CD14-positive monocyte (primary cell): ENCODE measurements at regions not wholly inside any gene's neighbourhood (a gene's known extent, or its start where the extent isn't known, plus 50 kb on each side); places are given as distances from the start of the nearest gene placed in this dataset.

Experiments used
- DNase-seq, 3 donors: peaks; one replicate each; pipeline ENCODE4 v3.0.0-alpha.2; 2011 to 2022
- H2AFZ ChIP-seq: 2 replicates; pipeline ENCODE4 v1.6.0; 2012; ENCODE audit warnings: mild to moderate bottlenecking, low read depth, low read length, inconsistent platforms; ENCODE audit not compliant: insufficient read depth, poor library complexity, severe bottlenecking
- H3K27ac ChIP-seq, 2 donors: 1 replicate in 1 of 2; 2 replicates in 1 of 2; pipeline ENCODE4 v1.5.1; 2012 to 2013; ENCODE audit warnings: low read length in 2 of 2, control low read depth in 1 of 2, inconsistent platforms in 1 of 2, low read depth in 1 of 2, mild to moderate bottlenecking in 1 of 2
- H3K27me3 ChIP-seq, 2 donors: one replicate each; pipeline versions ENCODE4 v1.6.0 to v1.6.1; 2011 to 2013; ENCODE audit warnings: low read length in 2 of 2; ENCODE audit not compliant: control insufficient read depth in 2 of 2, insufficient read depth in 2 of 2
- H3K36me3 ChIP-seq, 2 donors: replicated peaks in 1 of 2; 1 replicate in 1 of 2; 2 replicates in 1 of 2; pipeline versions ENCODE4 v1.5.1 to v1.6.1; 2012 to 2013; ENCODE audit warnings: low read length in 2 of 2, control low read depth in 1 of 2, inconsistent platforms in 1 of 2, mild to moderate bottlenecking in 1 of 2; ENCODE audit not compliant: insufficient read depth in 2 of 2, control insufficient read depth in 1 of 2
- H3K4me1 ChIP-seq, 2 donors: 1 replicate in 1 of 2; 2 replicates in 1 of 2; pipeline versions ENCODE4 v1.5.1 to v1.6.1; 2012 to 2013; ENCODE audit warnings: low read length in 2 of 2, control low read depth in 1 of 2, inconsistent platforms in 1 of 2, mild to moderate bottlenecking in 1 of 2, moderate library complexity in 1 of 2; ENCODE audit not compliant: insufficient read depth in 2 of 2, control insufficient read depth in 1 of 2
- H3K4me2 ChIP-seq: replicated peaks from 2 replicates; pipeline ENCODE3; 2012; ENCODE audit warnings: low read length, moderate library complexity, mild to moderate bottlenecking; ENCODE audit not compliant: poor library complexity, severe bottlenecking; ENCODE audit errors: extremely low read depth
- H3K4me3 ChIP-seq, 3 experiments: fragments of 200-600 bp in 1 of 3; sonication (generic) in 1 of 3; replicated peaks in 1 of 3; 1 replicate in 2 of 3; 2 replicates in 1 of 3; pipeline ENCODE4 v1.5.1; 2011 to 2013; ENCODE audit warnings: low read length in 3 of 3, mild to moderate bottlenecking in 3 of 3, control low read depth in 2 of 3, low read depth in 2 of 3, inconsistent platforms in 1 of 3, moderate library complexity in 1 of 3
- H3K79me2 ChIP-seq: 2 replicates; pipeline ENCODE4 v1.6.0; 2012; ENCODE audit warnings: mild to moderate bottlenecking, control low read depth, inconsistent platforms, low read length, moderate library complexity; ENCODE audit not compliant: insufficient read depth
- H3K9ac ChIP-seq: 2 replicates; pipeline ENCODE4 v1.6.0; 2017; ENCODE audit warnings: low read length, mild to moderate bottlenecking; ENCODE audit not compliant: insufficient read depth, poor library complexity, severe bottlenecking
- H3K9me3 ChIP-seq, 2 donors: replicated peaks in 1 of 2; 1 replicate in 1 of 2; 2 replicates in 1 of 2; pipeline versions ENCODE4 v1.5.1 to v1.6.1; 2012 to 2013; ENCODE audit warnings: low read length in 2 of 2, control low read depth in 1 of 2; ENCODE audit not compliant: control insufficient read depth in 1 of 2, insufficient read depth in 1 of 2
- H4K20me1 ChIP-seq: 2 replicates; pipeline ENCODE4 v1.6.0; 2012; ENCODE audit warnings: mild to moderate bottlenecking, low read length, control low read depth, moderate library complexity; ENCODE audit not compliant: insufficient read depth
- H3K27ac Mint-ChIP-seq, 7 donors: one replicate each; pipeline ENCODE4 v1.8.0; 2020; ENCODE audit warnings: mild to moderate bottlenecking in 7 of 7, mixed read lengths in 7 of 7, moderate library complexity in 6 of 7, inconsistent platforms in 2 of 7
- H3K27me3 Mint-ChIP-seq, 3 donors: one replicate each; pipeline ENCODE4 v1.8.0; 2021 to 2022; ENCODE audit warnings: low read depth in 3 of 3, mild to moderate bottlenecking in 3 of 3, mixed read lengths in 3 of 3, moderate library complexity in 3 of 3, inconsistent platforms in 1 of 3
- H3K36me3 Mint-ChIP-seq, 2 donors: one replicate each; pipeline ENCODE4 v1.8.0; 2020; ENCODE audit warnings: mixed read lengths in 2 of 2, inconsistent platforms in 1 of 2, mild to moderate bottlenecking in 1 of 2
- H3K4me1 Mint-ChIP-seq: one replicate; pipeline ENCODE4 v1.8.0; 2020; ENCODE audit warnings: mild to moderate bottlenecking, mixed read lengths
- H3K4me3 Mint-ChIP-seq, 2 donors: one replicate each; pipeline ENCODE4 v1.8.0; 2020; ENCODE audit warnings: mild to moderate bottlenecking in 2 of 2, mixed read lengths in 2 of 2, moderate library complexity in 1 of 2
- H3K9me3 Mint-ChIP-seq, 7 donors: one replicate each; pipeline ENCODE4 v1.8.0; 2020 to 2022; ENCODE audit warnings: mixed read lengths in 7 of 7, mild to moderate bottlenecking in 6 of 7, moderate library complexity in 6 of 7, inconsistent platforms in 2 of 7
- WGBS: methylation state at CpG from one replicate; pipeline ENCODE4 v1.1.5; 2013; ENCODE audit warnings: missing lambda C conversion rate; ENCODE audit not compliant: insufficient coverage; 5-methylcytosine and 5-hydroxymethylcytosine counted together
- intact Hi-C, 2 donors: fragments of 100-400 bp; cut with micrococcal nuclease; formaldehyde crosslinking; loops; one replicate each; pipeline versions ENCODE4 v1.15.0 to v1.15.1; 2023
- TF ChIP-seq, protein P1 (sequence below): fragments of 200-600 bp; IDR thresholded peaks from one replicate; pipeline ENCODE4 v1.8.0; 2022; ENCODE audit warnings: antibody characterized with exemption, mild to moderate bottlenecking

DNA sequence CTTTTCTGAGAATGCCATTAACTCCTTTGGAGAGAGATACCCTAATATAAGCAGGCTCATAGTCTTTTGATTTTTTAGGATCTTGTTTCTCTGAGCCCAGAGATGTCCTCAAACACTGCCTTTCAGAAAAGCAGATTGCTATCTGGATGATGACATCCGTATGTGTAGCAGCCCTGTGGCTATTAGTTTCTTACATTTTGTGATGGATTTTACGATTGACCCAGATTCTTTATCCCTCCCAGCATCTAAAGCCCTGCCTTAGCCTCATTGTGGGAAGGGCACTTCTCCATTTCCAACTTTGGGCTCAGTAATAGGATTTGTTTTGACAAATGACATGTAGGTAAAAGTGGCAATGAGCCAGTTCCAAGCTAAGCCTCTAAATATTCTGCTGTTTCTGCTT lies 300.3 kb downstream of the TTLL7 start:
- Histone ChIP-seq H4K20me1 (no peaks in the 10 kb centered on the region), H3K4me1 (peaks cover 0 to 5% of the 10 kb centered on the region in 2 donors), H3K9ac (no peak overlapping the region), H3K27me3 (peaks cover 2 to 3% of the 10 kb centered on the region in 2 donors), H3K36me3 (no peaks in the 10 kb centered on the region), H3K4me3 (no peak overlapping the region), H3K9me3 (no peaks in the 10 kb centered on the region), H2AFZ (no peak overlapping the region), H3K79me2 (no peaks in the 10 kb centered on the region), H3K27ac (no peak overlapping the region), H3K4me2 (no peak overlapping the region)
- TF ChIP-seq, protein P1, sequence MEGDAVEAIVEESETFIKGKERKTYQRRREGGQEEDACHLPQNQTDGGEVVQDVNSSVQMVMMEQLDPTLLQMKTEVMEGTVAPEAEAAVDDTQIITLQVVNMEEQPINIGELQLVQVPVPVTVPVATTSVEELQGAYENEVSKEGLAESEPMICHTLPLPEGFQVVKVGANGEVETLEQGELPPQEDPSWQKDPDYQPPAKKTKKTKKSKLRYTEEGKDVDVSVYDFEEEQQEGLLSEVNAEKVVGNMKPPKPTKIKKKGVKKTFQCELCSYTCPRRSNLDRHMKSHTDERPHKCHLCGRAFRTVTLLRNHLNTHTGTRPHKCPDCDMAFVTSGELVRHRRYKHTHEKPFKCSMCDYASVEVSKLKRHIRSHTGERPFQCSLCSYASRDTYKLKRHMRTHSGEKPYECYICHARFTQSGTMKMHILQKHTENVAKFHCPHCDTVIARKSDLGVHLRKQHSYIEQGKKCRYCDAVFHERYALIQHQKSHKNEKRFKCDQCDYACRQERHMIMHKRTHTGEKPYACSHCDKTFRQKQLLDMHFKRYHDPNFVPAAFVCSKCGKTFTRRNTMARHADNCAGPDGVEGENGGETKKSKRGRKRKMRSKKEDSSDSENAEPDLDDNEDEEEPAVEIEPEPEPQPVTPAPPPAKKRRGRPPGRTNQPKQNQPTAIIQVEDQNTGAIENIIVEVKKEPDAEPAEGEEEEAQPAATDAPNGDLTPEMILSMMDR, result no peak
- Mint-ChIP-seq H3K36me3 (no peaks in the 10 kb centered on the region), H3K27me3 (peaks cover 6 to 11% (median 8%) of the 10 kb centered on the region in 3 donors), H3K4me3 (no peak overlapping the region), H3K27ac (no peak overlapping the region), H3K9me3 (peaks cover 0 to 7% (median 1%) of the 10 kb centered on the region in 7 donors), H3K4me1 (peaks cover 7% of the 10 kb centered on the region)
- no CpG with 5 or more reads among the region's 2 CpGs for WGBS
- DNase-seq, result no peak
- intact Hi-C loops, result no loop called here

DNA sequence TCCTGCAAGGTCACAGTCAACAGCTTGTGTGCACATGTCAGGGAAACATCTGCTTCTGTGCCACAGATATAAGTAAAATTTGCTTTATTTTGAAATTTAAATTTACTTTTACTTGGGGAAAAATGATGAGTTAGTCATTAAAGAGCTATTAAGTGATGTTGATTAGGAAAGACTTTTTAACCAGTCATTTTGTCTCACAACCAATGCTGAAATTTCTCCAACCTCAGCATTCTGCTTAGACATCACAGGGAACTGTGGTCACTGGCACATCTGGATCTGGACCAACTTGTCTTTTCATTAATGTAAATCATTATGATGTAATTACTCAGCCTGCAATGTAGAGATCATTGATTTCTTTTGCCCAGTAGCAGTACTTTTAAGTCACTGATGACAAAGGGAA lies 301.0 kb downstream of the TTLL7 start:
- intact Hi-C loops, result no loop called here
- Histone ChIP-seq H3K4me3 (no peak overlapping the region), H3K4me1 (peaks cover 0 to 11% of the 10 kb centered on the region in 2 donors), H3K36me3 (no peaks in the 10 kb centered on the region), H3K4me2 (no peak overlapping the region), H3K27ac (no peak overlapping the region), H3K9ac (no peak overlapping the region), H4K20me1 (no peaks in the 10 kb centered on the region), H3K9me3 (no peaks in the 10 kb centered on the region), H3K27me3 (peaks cover 3 to 6% of the 10 kb centered on the region in 2 donors), H3K79me2 (no peaks in the 10 kb centered on the region), H2AFZ (no peak overlapping the region)
- no peak overlapping the region for H3K27ac Mint-ChIP-seq
- H3K36me3 Mint-ChIP-seq, result no peaks in the 10 kb centered on the region
- TF ChIP-seq, protein P1, result no peak
- H3K4me1 Mint-ChIP-seq, result peaks cover 14% of the 10 kb centered on the region
- no peak overlapping the region for H3K4me3 Mint-ChIP-seq
- H3K9me3 Mint-ChIP-seq, result peaks cover 0 to 7% (median 1%) of the 10 kb centered on the region in 7 donors
- DNase-seq, result no peak
- peaks cover 12 to 18% (median 13%) of the 10 kb centered on the region in 3 donors for H3K27me3 Mint-ChIP-seq
